NCI-H1417 (cell line): ENCODE measurements at regions not wholly inside any gene's neighbourhood (a gene's known extent, or its start where the extent isn't known, plus 50 kb on each side); places are given as distances from the start of the nearest gene placed in this dataset.

Experiments
- DNase-seq, 3 experiments: peaks; one replicate each; lab custom pipeline; 2025; lab: John Stamatoyannopoulos, UW

- peak in 1 of 3 experiments; percentile 40 for DNase-seq
Measured at GRCh38 chr6:160899671-160900430, 91.7 kb upstream of the MAP3K4 start.

- no peak for DNase-seq
Measured at GRCh38 chr6:160911949-160912348, 79.6 kb upstream of the MAP3K4 start.

GRCh38 chr6:160912411-160912810 lies 79.2 kb upstream of the MAP3K4 start:
- DNase-seq: no peak

- no peak for DNase-seq
Measured at GRCh38 chr6:160917572-160917971, 74.0 kb upstream of the MAP3K4 start.

- no peak for DNase-seq
Measured at GRCh38 chr6:160919723-160920440, 71.7 kb upstream of the MAP3K4 start.

GRCh38 chr6:160921095-160921494 lies 70.5 kb upstream of the MAP3K4 start:
- DNase-seq: no peak

GRCh38 chr6:160926281-160927276 lies 65.0 kb upstream of the MAP3K4 start:
- DNase-seq: no peak

- no peak for DNase-seq
Measured at GRCh38 chr6:160927416-160927815, 64.2 kb upstream of the MAP3K4 start.

- DNase-seq: no peak
Measured at GRCh38 chr6:160929361-160929760, 62.2 kb upstream of the MAP3K4 start.

- DNase-seq: no peak
Measured at GRCh38 chr6:160929831-160930230, 61.7 kb upstream of the MAP3K4 start.

GRCh38 chr6:160930547-160931377 lies 60.8 kb upstream of the MAP3K4 start:
- DNase-seq: peak; percentile 2 to 86 (median 86)

- DNase-seq: peak in 1 of 3 experiments; percentile 73
Measured at GRCh38 chr6:160931378-160932310, 59.9 kb upstream of the MAP3K4 start.

- peak in 1 of 3 experiments; percentile 20 for DNase-seq
Measured at GRCh38 chr6:160933256-160933655, 58.3 kb upstream of the MAP3K4 start.

GRCh38 chr6:160934157-160934556 lies 57.4 kb upstream of the MAP3K4 start:
- no peak for DNase-seq

- no peak for DNase-seq
Measured at GRCh38 chr6:160940197-160940596, 51.4 kb upstream of the MAP3K4 start.
